ENCODE measurements at regions not wholly inside any gene's neighbourhood (a gene's known extent, or its start where the extent isn't known, plus 50 kb on each side); places are given as distances from the start of the nearest gene placed in this dataset.

DNA sequence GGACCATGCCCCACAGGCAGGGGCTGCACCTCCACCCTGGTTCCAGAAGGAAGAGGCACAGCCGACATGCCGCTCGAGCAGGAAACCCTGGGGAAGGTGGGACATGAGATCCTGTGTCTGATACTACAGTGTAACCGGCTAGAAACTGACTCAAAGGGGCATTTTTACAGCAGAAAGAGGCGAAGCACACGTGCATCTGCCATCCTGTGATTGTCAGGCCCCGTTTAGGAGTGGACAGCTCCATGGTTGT is 62.7 kb downstream of the SIK1 start:
- TF ChIP-seq, protein P1, sequence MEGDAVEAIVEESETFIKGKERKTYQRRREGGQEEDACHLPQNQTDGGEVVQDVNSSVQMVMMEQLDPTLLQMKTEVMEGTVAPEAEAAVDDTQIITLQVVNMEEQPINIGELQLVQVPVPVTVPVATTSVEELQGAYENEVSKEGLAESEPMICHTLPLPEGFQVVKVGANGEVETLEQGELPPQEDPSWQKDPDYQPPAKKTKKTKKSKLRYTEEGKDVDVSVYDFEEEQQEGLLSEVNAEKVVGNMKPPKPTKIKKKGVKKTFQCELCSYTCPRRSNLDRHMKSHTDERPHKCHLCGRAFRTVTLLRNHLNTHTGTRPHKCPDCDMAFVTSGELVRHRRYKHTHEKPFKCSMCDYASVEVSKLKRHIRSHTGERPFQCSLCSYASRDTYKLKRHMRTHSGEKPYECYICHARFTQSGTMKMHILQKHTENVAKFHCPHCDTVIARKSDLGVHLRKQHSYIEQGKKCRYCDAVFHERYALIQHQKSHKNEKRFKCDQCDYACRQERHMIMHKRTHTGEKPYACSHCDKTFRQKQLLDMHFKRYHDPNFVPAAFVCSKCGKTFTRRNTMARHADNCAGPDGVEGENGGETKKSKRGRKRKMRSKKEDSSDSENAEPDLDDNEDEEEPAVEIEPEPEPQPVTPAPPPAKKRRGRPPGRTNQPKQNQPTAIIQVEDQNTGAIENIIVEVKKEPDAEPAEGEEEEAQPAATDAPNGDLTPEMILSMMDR (IDR thresholded peaks at IDR 0.05; ENCODE audit: low read length): no peak
- no peak for TF ChIP-seq EZH2 (IDR thresholded peaks at IDR 0.05; ENCODE audit: borderline replicate concordance, low read length)
